Right cardiac atrium (tissue), 5 donors: ENCODE measurements at regions not wholly inside any gene's neighbourhood (a gene's known extent, or its start where the extent isn't known, plus 50 kb on each side); places are given as distances from the start of the nearest gene placed in this dataset.

Experiments used
- ATAC-seq, 2 donors: fragments of 200-7000 bp; cut with Tn5 transposase; one replicate each; pipeline versions ENCODE4 v1.8.0 to v1.9.1; 2020; ENCODE audit warnings: moderate library complexity in 2 of 2, mild to moderate bottlenecking in 1 of 2
- DNase-seq, 3 donors: peaks; one replicate each; pipeline ENCODE4 v3.0.0-alpha.2; 2020
- H3K27ac ChIP-seq: one replicate; pipeline ENCODE4 v1.5.1; 2013; ENCODE audit warnings: mild to moderate bottlenecking, low read length, control low read depth, moderate library complexity
- H3K27me3 ChIP-seq: one replicate; pipeline ENCODE4 v1.6.1; 2013; ENCODE audit not compliant: control insufficient read depth, insufficient read depth
- H3K4me1 ChIP-seq: one replicate; pipeline ENCODE4 v1.6.1; 2013; ENCODE audit warnings: low read length; ENCODE audit not compliant: control insufficient read depth, insufficient read depth
- H3K4me3 ChIP-seq: one replicate; pipeline ENCODE4 v1.5.1; 2013; ENCODE audit warnings: low read length, control low read depth
- H3K9me3 ChIP-seq: one replicate; pipeline ENCODE4 v1.6.1; 2013; ENCODE audit warnings: low read length; ENCODE audit not compliant: control insufficient read depth
- WGBS: extraction: QIAGEN DNeasy Blood & Tissue Kit; methylation state at CpG from one replicate; pipeline ENCODE4 v1.1.7; 2013; 5-methylcytosine and 5-hydroxymethylcytosine counted together
- intact Hi-C, 4 donors: fragments of 100-400 bp; cut with DNase I; formaldehyde crosslinking; loops; one replicate each; pipeline versions ENCODE4 v1.11.0 to v1.14.0; 2022 to 2023
- donor health status: healthy with polysubstance abuse.
- donor health status: DM: no; HTN: yes; CAD: no.
- donor health status: DM: no; HTN: no; CAD: no.
- donor health status: DM: no; HTN: yes; CAD: no; lungs with severe emphysema.
- donor health status: DM: yes; HTN: yes; CAD: no.

DNA sequence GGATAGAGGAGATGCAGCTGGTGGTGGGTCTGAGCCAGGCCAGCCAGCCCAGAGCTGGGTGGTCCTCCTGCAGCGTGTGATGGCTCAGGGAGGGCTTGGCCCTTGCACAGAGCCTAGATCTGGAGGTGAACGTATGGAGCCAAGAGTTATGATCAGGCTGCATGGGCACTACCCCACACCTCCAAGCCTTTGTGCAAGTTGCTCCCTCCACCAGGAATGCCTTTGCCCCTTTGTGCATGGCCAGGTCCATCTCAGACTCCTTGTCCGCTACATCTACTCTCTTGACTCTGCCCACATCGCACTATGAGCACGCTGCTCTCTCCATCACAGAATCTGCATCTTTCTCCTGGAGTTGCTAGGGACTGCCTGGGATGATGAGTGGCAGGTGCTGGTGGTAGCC, 895.7 kb downstream of the TBC1D22A start:
- peaks cover 3% of the 10 kb centered on the region for H3K9me3 ChIP-seq
- intact Hi-C loops, result no loop called here
- WGBS, result 85% methylated on average over 5 of the region's 5 CpGs
- H3K27ac ChIP-seq, result no peak overlapping the region
- no peaks in the 10 kb centered on the region for H3K27me3 ChIP-seq
- ATAC-seq (no peak), DNase-seq (no peak)
- no peak overlapping the region for H3K4me3 ChIP-seq
- H3K4me1 ChIP-seq, result no peaks in the 10 kb centered on the region

DNA sequence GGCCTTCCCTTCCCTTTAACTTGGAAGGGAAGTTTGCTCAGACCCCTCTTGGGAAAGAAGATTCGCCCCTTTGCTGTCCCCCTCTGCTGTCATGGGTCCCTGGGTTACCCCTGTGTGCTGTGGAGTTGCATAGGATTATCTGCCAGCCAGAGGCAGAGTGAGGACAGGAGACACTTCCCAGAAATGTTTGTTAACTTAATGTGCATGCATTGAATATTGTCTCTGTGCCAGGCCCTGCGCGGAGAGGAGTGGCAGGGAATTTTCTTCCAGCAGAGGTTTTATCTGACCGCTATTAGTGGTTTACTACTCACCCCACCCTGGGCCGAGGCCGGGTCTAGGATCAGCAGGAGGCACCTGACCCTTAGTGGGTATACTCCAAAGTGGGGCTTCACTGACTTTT, 894.8 kb downstream of the TBC1D22A start:
- ATAC-seq, result no peak
- H3K27me3 ChIP-seq, result no peaks in the 10 kb centered on the region
- intact Hi-C loops, result no loop called here

GRCh38 chr22:47656806-47657205, 894.4 kb downstream of the TBC1D22A start:
- no peak for DNase-seq
- 80% methylated on average over 8 of the region's 8 CpGs for WGBS
- H3K4me3 ChIP-seq, result no peak overlapping the region
- H3K27ac ChIP-seq, result no peak overlapping the region
- no peaks in the 10 kb centered on the region for H3K9me3 ChIP-seq
- H3K4me1 ChIP-seq, result no peaks in the 10 kb centered on the region
- H3K27me3 ChIP-seq, result no peaks in the 10 kb centered on the region
- intact Hi-C loops, result no loop called here
- no peak for ATAC-seq

More for the DNA sequence above, 894.8 kb downstream of the TBC1D22A start:
- no peaks in the 10 kb centered on the region for H3K4me1 ChIP-seq
- no peaks in the 10 kb centered on the region for H3K9me3 ChIP-seq
- no peak for DNase-seq
- H3K27ac ChIP-seq, result no peak overlapping the region
- no peak overlapping the region for H3K4me3 ChIP-seq
- 73% methylated on average over 6 of the region's 6 CpGs for WGBS

- 62% methylated on average over 3 of the region's 3 CpGs for WGBS
- Histone ChIP-seq H3K9me3 (no peaks in the 10 kb centered on the region), H3K27me3 (no peaks in the 10 kb centered on the region), H3K4me3 (no peak overlapping the region), H3K4me1 (no peaks in the 10 kb centered on the region), H3K27ac (no peak overlapping the region)
- intact Hi-C loops, result no loop called here
- DNase-seq (no peak), ATAC-seq (no peak)
These were observed 893.5 kb downstream of the TBC1D22A start for GRCh38 chr22:47655930-47656329.

DNA sequence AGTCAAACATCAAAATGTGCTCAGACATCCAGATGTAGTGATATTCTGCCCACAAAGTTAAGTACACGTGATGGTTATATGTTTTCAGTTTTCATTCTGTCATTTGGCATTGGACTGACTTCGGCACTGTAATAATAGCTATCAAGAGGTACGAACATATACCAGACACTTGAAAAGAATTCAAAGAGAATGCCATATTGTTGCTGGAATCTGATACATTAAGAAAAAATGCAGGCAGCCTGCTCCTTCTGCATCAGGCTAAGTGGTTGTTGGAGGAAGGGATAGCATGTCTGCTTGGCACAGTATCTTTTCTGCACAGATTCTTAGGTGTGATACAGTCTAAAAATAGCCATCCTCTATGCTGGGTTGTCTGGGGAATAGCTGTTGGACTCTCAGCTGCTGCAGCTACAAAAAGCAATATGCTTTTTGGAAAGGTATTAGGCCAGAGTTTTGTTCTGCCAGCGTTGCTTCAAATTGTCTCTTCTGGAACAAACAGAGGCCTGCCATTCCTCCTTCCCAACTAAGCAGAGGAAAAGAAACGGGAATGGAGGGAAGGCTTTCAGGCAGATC, 892.6 kb downstream of the TBC1D22A start:
- no peaks in the 10 kb centered on the region for H3K27me3 ChIP-seq
- no peak overlapping the region for H3K27ac ChIP-seq
- intact Hi-C loops, result no loop called here
- H3K9me3 ChIP-seq, result no peaks in the 10 kb centered on the region
- H3K4me1 ChIP-seq, result no peaks in the 10 kb centered on the region
- no peak overlapping the region for H3K4me3 ChIP-seq
- no peak for DNase-seq
- WGBS, result 70% methylated on average over 5 of the region's 5 CpGs
- ATAC-seq, result no peak

- Histone ChIP-seq H3K4me1 (no peaks in the 10 kb centered on the region), H3K4me3 (no peak overlapping the region), H3K27me3 (no peaks in the 10 kb centered on the region), H3K9me3 (no peaks in the 10 kb centered on the region), H3K27ac (no peak overlapping the region)
- 70% methylated on average over 3 of the region's 3 CpGs for WGBS
- intact Hi-C loops, result no loop called here
- DNase-seq (no peak), ATAC-seq (no peak)
These were observed 891.5 kb downstream of the TBC1D22A start for GRCh38 chr22:47653921-47654320.

DNA sequence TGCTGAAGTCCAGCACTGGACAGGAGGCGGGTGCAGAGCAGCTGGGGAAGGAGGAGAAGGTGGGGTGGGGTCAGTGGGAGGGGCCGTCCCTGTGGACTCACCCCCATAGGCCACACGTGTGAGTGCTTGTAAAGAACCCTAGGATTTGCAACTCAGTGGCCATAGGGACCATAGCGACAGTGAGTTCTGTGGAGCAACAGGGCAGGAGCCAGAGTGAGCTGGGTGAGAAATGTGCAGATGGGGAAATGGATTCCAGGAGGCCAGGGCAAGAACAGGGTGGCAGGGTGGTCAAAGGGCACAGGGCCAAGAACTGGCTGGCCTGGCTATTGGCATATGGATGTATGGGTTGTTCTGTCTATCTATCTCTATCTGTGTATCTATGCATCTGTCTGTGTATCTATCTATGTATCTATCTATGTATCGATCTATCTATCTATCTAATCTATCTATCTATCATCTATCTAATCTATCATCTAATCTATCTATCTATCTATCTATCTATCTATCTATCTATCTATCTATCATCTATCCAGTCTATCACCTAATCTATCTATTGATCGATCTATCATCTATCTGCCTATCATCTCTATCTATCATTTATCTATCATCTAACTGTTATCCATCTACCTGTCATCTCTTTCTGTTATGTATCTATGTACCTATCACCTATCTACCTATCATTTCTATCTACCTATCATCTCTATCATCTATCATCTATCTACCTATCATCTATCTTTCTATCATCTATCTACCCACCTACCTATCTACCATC, 889.0 kb downstream of the TBC1D22A start:
- Histone ChIP-seq H3K9me3 (no peaks in the 10 kb centered on the region), H3K27ac (no peak overlapping the region), H3K4me3 (no peak overlapping the region), H3K27me3 (no peaks in the 10 kb centered on the region), H3K4me1 (no peaks in the 10 kb centered on the region)
- DNase-seq (no peak), ATAC-seq (no peak)
- 72% methylated on average over 6 of the region's 6 CpGs for WGBS
- intact Hi-C loops, result no loop called here

- Histone ChIP-seq H3K9me3 (no peaks in the 10 kb centered on the region), H3K4me1 (no peaks in the 10 kb centered on the region), H3K4me3 (no peak overlapping the region), H3K27ac (no peak overlapping the region), H3K27me3 (no peaks in the 10 kb centered on the region)
- no peak for ATAC-seq
- intact Hi-C loops, result no loop called here
- no peak for DNase-seq
- WGBS, result 97% methylated on average over 5 of the region's 5 CpGs
These were observed 885.3 kb downstream of the TBC1D22A start for GRCh38 chr22:47647720-47648119.

GRCh38 chr22:47647181-47647580, 884.7 kb downstream of the TBC1D22A start:
- Histone ChIP-seq H3K27me3 (no peaks in the 10 kb centered on the region), H3K9me3 (no peaks in the 10 kb centered on the region), H3K4me1 (no peaks in the 10 kb centered on the region), H3K4me3 (no peak overlapping the region), H3K27ac (no peak overlapping the region)
- WGBS, result 80% methylated on average over 3 of the region's 3 CpGs
- no peak for DNase-seq
- ATAC-seq, result no peak
- intact Hi-C loops, result no loop called here

GRCh38 chr22:47645923-47646322, 883.5 kb downstream of the TBC1D22A start:
- H3K9me3 ChIP-seq, result no peaks in the 10 kb centered on the region
- H3K27ac ChIP-seq, result no peak overlapping the region
- DNase-seq (no peak), ATAC-seq (no peak)
- intact Hi-C loops, result no loop called here
- H3K4me3 ChIP-seq, result no peak overlapping the region
- 67% methylated on average over 2 of the region's 2 CpGs for WGBS
- H3K4me1 ChIP-seq, result no peaks in the 10 kb centered on the region
- no peaks in the 10 kb centered on the region for H3K27me3 ChIP-seq

GRCh38 chr22:47645450-47645914, 883.0 kb downstream of the TBC1D22A start:
- intact Hi-C loops, result no loop called here
- Histone ChIP-seq H3K27me3 (no peaks in the 10 kb centered on the region), H3K4me3 (no peak overlapping the region), H3K9me3 (no peaks in the 10 kb centered on the region), H3K4me1 (no peaks in the 10 kb centered on the region), H3K27ac (no peak overlapping the region)
- DNase-seq (no peak), ATAC-seq (no peak)
- WGBS, result 74% methylated on average over 4 of the region's 4 CpGs
